Brain microvascular endothelial cell (primary cell): ENCODE measurements at regions not wholly inside any gene's neighbourhood (a gene's known extent, or its start where the extent isn't known, plus 50 kb on each side); places are given as distances from the start of the nearest gene placed in this dataset.

Experiments
- DNase-seq: peaks from one replicate; pipeline ENCODE4 v3.0.0-alpha.2; 2020
- H3K27ac ChIP-seq: fragments of 250-450 bp; sonication (Bioruptor Pico); 2 replicates; pipeline ENCODE4 v1.5.1; 2020; ENCODE audit warnings: mild to moderate bottlenecking, moderate library complexity
- H3K27me3 ChIP-seq: fragments of 250-450 bp; sonication (Bioruptor Pico); replicated peaks from 2 replicates; pipeline ENCODE4 v1.5.1; 2020; ENCODE audit warnings: mild to moderate bottlenecking
- H3K36me3 ChIP-seq: fragments of 250-450 bp; sonication (Bioruptor Pico); replicated peaks from 2 replicates; pipeline ENCODE4 v1.5.1; 2020; ENCODE audit warnings: mild to moderate bottlenecking
- H3K4me3 ChIP-seq: 2 replicates; pipeline ENCODE4 v1.5.1; 2011; ENCODE audit warnings: low read depth, mild to moderate bottlenecking, control low read depth, low read length, moderate library complexity
- CTCF ChIP-seq: IDR thresholded peaks from 2 replicates; pipeline ENCODE4 v1.5.1; 2011; ENCODE audit warnings: low read depth, mild to moderate bottlenecking, moderate library complexity, low read length, control low read depth, inconsistent platforms; ENCODE audit errors: missing control alignments
- in situ Hi-C: cut with HindIII; loops from 2 replicates; pipeline ENCODE4 v1.10.0; 2017; ENCODE audit warnings: low sequenced_read_pairs, low pct_ligation_motif_present

GRCh38 chr2:223267160-223267951, 215.4 kb downstream of the KCNE4 start:
- Histone ChIP-seq H3K36me3 (no peaks in the 10 kb centered on the region), H3K27me3 (no peaks in the 10 kb centered on the region), H3K27ac (no peak overlapping the region), H3K4me3 (no peak overlapping the region)
- in situ Hi-C loops = no loop called here
- no peak for DNase-seq
- TF ChIP-seq CTCF = no peak

GRCh38 chr2:223269386-223269785, 217.4 kb downstream of the KCNE4 start:
- H3K4me3 ChIP-seq = no peak overlapping the region
- no peak for DNase-seq

GRCh38 chr2:223270548-223270947, 218.6 kb downstream of the KCNE4 start:
- DNase-seq = no peak
- H3K27me3 ChIP-seq = no peaks in the 10 kb centered on the region
- no peak overlapping the region for H3K27ac ChIP-seq
- in situ Hi-C loops = no loop called here
- no peak for TF ChIP-seq CTCF
- no peak overlapping the region for H3K4me3 ChIP-seq
- no peaks in the 10 kb centered on the region for H3K36me3 ChIP-seq

More at GRCh38 chr2:223269386-223269785, 217.4 kb downstream of the KCNE4 start:
- no peak overlapping the region for H3K27ac ChIP-seq
- no peak for TF ChIP-seq CTCF
- in situ Hi-C loops = no loop called here
- no peaks in the 10 kb centered on the region for H3K36me3 ChIP-seq
- H3K27me3 ChIP-seq = no peaks in the 10 kb centered on the region

- in situ Hi-C loops = no loop called here
- Histone ChIP-seq H3K4me3 (no peak overlapping the region), H3K36me3 (no peaks in the 10 kb centered on the region), H3K27ac (no peak overlapping the region), H3K27me3 (no peaks in the 10 kb centered on the region)
- DNase-seq = no peak
- no peak for TF ChIP-seq CTCF
These were observed 222.0 kb downstream of the KCNE4 start for GRCh38 chr2:223273995-223274394.

- H3K36me3 ChIP-seq = no peaks in the 10 kb centered on the region
- in situ Hi-C loops = no loop called here
- no peak for TF ChIP-seq CTCF
- H3K27me3 ChIP-seq = no peaks in the 10 kb centered on the region
- no peak overlapping the region for H3K4me3 ChIP-seq
- DNase-seq = no peak
- H3K27ac ChIP-seq = no peak overlapping the region
These were observed 230.2 kb downstream of the KCNE4 start for GRCh38 chr2:223282221-223282620.

GRCh38 chr2:223283329-223283728, 231.3 kb downstream of the KCNE4 start:
- no peak for TF ChIP-seq CTCF
- H3K36me3 ChIP-seq = no peaks in the 10 kb centered on the region
- no peak overlapping the region for H3K4me3 ChIP-seq
- no peaks in the 10 kb centered on the region for H3K27me3 ChIP-seq
- DNase-seq = no peak
- no peak overlapping the region for H3K27ac ChIP-seq
- in situ Hi-C loops = no loop called here
